HAP-1 (cell line): ENCODE measurements at regions not wholly inside any gene's neighbourhood (a gene's known extent, or its start where the extent isn't known, plus 50 kb on each side); places are given as distances from the start of the nearest gene placed in this dataset.

Source experiments
- DNase-seq, 2 experiments: peaks; one replicate each; pipeline ENCODE4 v3.0.0-alpha.2; 2016 to 2020; ENCODE audit warnings: low spot score in 2 of 2
- H3K27me3 ChIP-seq: fragments of 250-450 bp; sonication (Bioruptor Pico); 2 replicates; pipeline ENCODE4 v1.5.1; 2020; ENCODE audit warnings: low read depth, mild to moderate bottlenecking, moderate library complexity
- H3K36me3 ChIP-seq: fragments of 250-450 bp; sonication (Bioruptor Pico); replicated peaks from 2 replicates; pipeline ENCODE4 v1.5.1; 2020; ENCODE audit warnings: mild to moderate bottlenecking
- H3K4me1 ChIP-seq: fragments of 250-450 bp; sonication (Bioruptor Pico); 2 replicates; pipeline ENCODE4 v1.5.1; 2020; ENCODE audit warnings: mild to moderate bottlenecking
- H3K4me3 ChIP-seq: fragments of 250-450 bp; sonication (Bioruptor Pico); 2 replicates; pipeline ENCODE4 v1.5.1; 2020; ENCODE audit warnings: mild to moderate bottlenecking, moderate library complexity
- H3K9me3 ChIP-seq: fragments of 250-450 bp; sonication (Bioruptor Pico); 2 replicates; pipeline ENCODE4 v1.5.1; 2020; ENCODE audit warnings: mild to moderate bottlenecking, moderate library complexity
- in situ Hi-C: fragments of 300-500 bp; cut with MboI; formaldehyde crosslinking; loops from 3 replicates; pipeline ENCODE4 v1.14.3; 2020; ENCODE audit warnings: low sequenced_read_pairs, inconsistent platforms, mixed read lengths

DNA sequence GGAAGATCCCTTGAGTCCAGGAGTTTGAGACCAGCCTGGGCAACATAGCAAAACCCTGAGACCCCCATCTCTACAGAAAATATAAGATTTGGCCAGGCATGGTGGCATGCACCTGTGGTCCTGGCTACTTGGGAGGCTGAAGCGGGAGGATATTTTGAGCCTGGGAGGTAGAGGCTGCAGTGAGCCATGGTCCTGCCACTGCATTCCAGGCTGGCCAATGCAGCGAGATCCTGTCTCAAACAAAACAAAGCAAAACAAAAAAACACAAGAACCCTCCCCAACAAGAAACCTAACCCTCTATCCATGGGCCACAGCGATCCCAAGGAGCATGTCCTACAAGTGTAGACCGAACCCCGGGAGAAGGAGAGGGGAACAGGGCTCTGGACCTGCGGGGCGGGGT lies 133.3 kb downstream of the MGAT5B start:
- no peak for DNase-seq
- Histone ChIP-seq H3K9me3 (no peaks in the 10 kb centered on the region), H3K27me3 (no peaks in the 10 kb centered on the region), H3K36me3 (no peaks in the 10 kb centered on the region), H3K4me1 (no peaks in the 10 kb centered on the region), H3K4me3 (no peak overlapping the region)
- in situ Hi-C loops: no loop called here

DNA sequence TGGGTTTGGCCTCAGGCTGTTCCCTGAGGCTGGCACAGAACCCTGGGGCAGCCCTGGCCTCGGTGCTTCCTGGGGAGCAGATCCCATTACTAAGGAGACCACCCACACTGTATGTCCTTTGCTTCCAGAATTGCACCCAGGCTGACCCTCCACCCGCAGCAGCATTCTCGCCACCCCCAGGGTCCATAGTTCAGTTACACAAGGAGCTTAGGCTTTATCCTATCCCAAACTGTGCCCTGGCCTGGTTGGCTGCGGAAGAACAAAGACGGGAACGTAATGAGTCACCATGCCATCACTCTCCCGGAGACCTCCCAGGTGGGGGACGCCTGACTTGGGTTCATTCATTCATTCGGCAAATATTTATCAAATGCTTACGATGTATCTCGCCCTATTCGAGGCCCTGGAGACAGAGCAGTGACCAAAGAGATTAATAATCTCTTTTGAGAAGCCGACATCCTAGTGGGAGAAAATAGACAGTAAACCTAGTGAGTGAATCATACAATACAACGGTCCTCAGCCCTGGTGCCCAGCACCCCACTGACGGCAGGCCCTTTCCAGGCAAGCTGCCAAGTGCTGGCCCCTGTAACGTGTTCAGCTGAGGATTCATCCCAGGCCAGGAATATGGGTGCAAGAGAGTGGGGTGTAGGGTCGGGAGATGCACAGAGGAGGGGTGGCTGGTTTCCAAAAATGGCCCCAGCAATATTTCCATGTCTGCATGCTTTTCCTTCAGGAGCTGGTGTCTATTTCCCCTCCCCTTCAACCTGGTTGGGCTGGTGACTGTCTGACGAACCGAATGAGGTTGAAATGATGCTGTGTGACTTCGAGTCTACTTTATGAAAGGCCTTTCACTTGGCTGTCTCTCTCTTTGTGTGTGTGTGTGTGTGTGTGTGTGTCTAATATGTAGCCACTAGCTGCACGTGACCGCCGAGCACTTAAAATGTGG lies 134.2 kb downstream of the MGAT5B start:
- DNase-seq: no peak
- in situ Hi-C loops: no loop called here
- no peaks in the 10 kb centered on the region for H3K27me3 ChIP-seq
- H3K4me1 ChIP-seq: no peaks in the 10 kb centered on the region
- no peak overlapping the region for H3K4me3 ChIP-seq
- no peaks in the 10 kb centered on the region for H3K36me3 ChIP-seq
- no peaks in the 10 kb centered on the region for H3K9me3 ChIP-seq

DNA sequence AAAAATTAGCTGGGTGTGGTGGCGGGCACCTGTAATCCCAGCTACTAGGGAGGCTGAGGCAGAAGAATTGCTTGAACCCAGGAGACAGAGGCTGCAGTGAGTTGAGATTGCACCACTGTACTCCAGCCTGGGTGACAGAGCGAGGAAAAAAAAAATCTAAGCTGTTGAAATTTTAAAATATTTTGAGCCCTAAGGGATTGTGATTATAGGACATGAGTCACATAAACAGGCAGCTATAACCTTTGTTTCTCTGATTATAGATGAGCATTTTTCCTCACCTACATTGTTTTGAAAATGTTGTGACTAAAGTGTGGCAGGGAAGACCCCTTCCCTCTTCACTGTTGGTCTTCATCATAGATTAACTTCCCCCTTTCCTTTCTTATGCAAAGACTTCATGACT lies 135.5 kb downstream of the MGAT5B start:
- Histone ChIP-seq H3K4me3 (no peak overlapping the region), H3K4me1 (no peaks in the 10 kb centered on the region), H3K27me3 (no peaks in the 10 kb centered on the region), H3K9me3 (no peaks in the 10 kb centered on the region), H3K36me3 (no peaks in the 10 kb centered on the region)
- in situ Hi-C loops: no loop called here
- DNase-seq: no peak

DNA sequence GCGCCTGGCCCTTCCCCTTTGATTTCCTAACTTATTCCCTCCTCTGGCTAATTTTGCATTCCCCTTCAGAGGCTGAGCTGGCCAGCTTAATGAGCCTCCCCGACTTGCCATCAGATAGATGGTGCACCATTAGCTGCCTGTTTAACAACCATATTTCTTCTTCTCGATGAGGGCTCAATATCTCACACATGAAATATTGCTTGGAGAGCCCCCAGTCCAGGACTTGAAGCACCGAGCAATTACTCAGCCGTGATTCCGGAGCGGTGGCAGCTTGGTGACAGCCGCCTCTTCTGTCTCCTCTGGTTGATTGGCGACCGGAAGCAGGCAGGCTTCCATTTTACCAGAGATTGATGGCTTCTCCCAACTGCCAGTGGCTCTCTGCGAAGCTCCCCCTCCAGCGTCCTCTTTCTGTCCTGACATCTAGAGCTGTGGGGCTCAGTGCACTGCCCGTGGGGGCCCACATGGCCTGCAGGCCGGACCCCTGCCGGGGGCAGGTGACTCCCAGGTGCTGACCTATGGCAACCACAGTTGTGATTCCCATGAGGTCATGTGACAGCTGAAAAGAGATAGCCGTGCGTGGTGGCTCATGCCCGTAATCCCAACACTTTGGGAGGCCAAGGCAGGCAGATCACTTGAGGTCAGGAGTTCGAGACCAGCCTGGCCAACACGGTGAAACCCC lies 133.7 kb upstream of the SEC14L1 start:
- in situ Hi-C loops: no loop called here
- Histone ChIP-seq H3K4me1 (no peaks in the 10 kb centered on the region), H3K9me3 (peaks cover 4% of the 10 kb centered on the region; the same call in 1 of the 2 replicates), H3K36me3 (no peaks in the 10 kb centered on the region), H3K27me3 (no peaks in the 10 kb centered on the region), H3K4me3 (no peak overlapping the region)
- no peak for DNase-seq

DNA sequence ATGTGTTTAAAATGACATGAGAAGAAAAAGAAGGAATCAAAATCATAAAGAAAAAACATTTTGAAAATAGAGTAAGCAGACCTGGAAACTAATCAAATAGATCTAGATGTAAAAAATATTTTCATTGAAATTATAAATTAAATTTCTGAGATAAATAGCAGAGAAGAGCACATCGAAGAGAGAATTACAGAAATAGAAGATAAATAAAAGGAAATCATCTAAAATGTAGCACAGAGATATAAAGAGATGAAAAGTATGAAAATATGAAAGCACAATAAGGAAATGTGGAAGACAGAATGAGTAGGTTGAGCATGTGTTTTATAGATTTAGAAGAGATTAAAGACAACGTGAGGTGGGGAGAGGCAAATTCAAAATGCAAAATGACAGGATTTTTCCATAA lies 130.9 kb upstream of the SEC14L1 start:
- peaks cover 4% of the 10 kb centered on the region; the same call in 1 of the 2 replicates for H3K9me3 ChIP-seq
- in situ Hi-C loops: no loop called here
- no peak for DNase-seq

DNA sequence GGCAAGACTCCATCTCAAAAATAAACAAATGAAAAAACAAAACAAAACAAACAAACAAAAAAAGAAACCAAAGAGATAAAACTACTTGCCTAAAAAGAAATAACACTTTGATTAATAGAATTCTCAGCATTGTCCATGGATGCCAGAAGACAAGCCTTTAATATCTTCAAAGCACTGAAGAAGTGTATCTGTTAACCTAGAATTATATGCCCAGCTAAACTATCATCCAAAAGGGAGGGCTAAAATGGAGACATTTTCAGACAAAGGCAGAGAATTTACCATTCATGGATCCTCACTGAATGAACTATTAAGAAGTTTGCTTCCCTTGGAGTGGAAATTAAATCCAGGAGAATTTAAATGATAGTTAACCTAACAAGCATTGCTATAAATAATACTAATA lies 130.1 kb upstream of the SEC14L1 start:
- H3K4me1 ChIP-seq: no peaks in the 10 kb centered on the region
- peaks cover 4% of the 10 kb centered on the region; the same call in 1 of the 2 replicates for H3K9me3 ChIP-seq
- H3K4me3 ChIP-seq: no peak overlapping the region
- H3K36me3 ChIP-seq: no peaks in the 10 kb centered on the region
- no peak for DNase-seq
- no peaks in the 10 kb centered on the region for H3K27me3 ChIP-seq
- in situ Hi-C loops: no loop called here

More for the DNA sequence above, 130.9 kb upstream of the SEC14L1 start:
- no peaks in the 10 kb centered on the region for H3K4me1 ChIP-seq
- H3K36me3 ChIP-seq: no peaks in the 10 kb centered on the region
- H3K4me3 ChIP-seq: no peak overlapping the region
- H3K27me3 ChIP-seq: no peaks in the 10 kb centered on the region

DNA sequence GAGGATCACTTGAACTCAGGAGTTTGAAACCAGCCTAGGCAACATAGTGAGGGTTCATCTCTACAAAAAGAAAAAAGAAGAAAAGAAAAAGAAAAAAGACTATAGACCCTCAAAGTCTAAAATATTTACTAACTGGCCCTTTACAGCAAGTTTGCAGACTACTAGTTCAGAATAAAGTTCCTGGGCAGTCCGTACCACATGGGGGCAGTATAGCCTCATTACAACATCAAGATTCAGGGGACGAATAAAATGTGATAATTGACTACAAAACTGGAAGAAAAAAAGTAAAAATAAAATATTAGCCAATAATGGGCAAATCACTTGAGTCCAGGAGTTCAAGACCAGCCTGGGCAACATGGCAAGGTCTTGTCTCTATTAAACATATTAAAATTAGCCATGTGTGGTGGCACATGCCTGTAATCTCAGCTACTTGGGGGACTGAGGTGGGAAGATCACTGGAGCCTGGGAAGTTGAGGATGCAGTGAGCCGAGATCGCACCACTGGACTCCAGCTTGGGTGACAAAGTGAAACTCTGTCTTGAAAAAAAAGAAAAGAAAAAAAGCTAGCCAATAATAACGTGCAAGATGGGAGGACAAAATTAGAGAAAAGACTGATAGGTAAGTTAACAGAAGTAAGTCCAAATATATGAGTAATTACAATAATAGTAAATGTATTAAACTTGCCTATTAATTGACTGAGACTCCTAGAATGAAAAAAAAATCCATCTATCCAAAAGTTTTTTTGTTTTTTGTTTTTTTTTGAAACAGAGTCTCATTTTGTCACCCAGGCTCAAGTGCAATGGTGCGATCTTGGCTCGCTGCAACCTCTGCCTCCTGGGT lies 129.4 kb upstream of the SEC14L1 start:
- peaks cover 4% of the 10 kb centered on the region; the same call in 1 of the 2 replicates for H3K9me3 ChIP-seq
- no peak overlapping the region for H3K4me3 ChIP-seq
- in situ Hi-C loops: no loop called here
- DNase-seq: peak; percentile 25 to 78
- H3K27me3 ChIP-seq: no peaks in the 10 kb centered on the region
- no peaks in the 10 kb centered on the region for H3K36me3 ChIP-seq
- no peaks in the 10 kb centered on the region for H3K4me1 ChIP-seq

DNA sequence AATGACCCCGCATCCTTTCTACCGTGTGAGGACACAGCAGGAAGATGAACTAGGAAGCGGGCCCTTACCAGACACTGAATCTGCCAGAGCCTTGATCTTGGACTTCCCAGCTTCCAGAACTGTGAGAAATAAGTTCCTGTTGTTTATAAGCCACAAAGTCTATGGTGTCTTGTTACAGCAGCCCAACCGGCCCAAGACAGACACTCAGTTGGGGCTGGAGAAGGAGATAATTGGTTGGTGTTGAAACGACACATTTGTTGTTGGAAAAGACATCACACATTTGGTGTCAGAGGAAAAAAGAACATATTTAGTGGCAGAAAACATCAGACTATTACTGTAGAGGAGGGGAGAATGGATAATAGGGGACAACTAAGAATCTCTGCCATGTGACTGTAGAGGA lies 122.3 kb upstream of the SEC14L1 start:
- Histone ChIP-seq H3K27me3 (no peaks in the 10 kb centered on the region), H3K9me3 (no peaks in the 10 kb centered on the region), H3K4me3 (no peak overlapping the region), H3K4me1 (peaks cover 2% of the 10 kb centered on the region; the same call in 1 of the 2 replicates), H3K36me3 (no peaks in the 10 kb centered on the region)
- no peak for DNase-seq
- in situ Hi-C loops: no loop called here

DNA sequence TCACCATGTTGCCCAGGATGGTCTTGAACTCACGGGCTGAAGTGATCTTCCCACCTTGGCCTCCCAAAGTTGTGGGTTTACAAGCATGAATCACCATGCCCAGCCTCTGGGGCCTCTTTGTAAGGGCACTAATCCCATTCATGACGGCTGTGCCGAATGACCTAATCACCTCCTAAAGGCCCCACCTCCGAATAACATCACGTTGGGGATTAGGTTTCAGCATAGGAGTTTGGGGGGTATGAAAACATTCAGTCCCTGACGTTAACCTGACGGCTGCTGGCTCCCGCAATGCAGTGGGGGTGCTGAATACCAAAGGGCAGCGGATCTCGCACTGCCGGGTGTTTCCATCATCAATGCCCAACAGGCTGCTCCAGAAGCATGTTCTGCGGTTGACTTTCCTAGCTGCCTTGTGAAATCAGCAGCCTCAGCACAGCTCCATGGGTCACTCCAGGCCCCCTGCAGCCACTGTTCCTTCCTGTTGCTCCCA lies 120.8 kb upstream of the SEC14L1 start:
- in situ Hi-C loops: no loop called here
- Histone ChIP-seq H3K9me3 (no peaks in the 10 kb centered on the region), H3K27me3 (no peaks in the 10 kb centered on the region), H3K36me3 (no peaks in the 10 kb centered on the region), H3K4me3 (no peak overlapping the region), H3K4me1 (peaks cover 2% of the 10 kb centered on the region; the same call in 1 of the 2 replicates)
- DNase-seq: peak in 1 of 2 experiments; percentile 32

DNA sequence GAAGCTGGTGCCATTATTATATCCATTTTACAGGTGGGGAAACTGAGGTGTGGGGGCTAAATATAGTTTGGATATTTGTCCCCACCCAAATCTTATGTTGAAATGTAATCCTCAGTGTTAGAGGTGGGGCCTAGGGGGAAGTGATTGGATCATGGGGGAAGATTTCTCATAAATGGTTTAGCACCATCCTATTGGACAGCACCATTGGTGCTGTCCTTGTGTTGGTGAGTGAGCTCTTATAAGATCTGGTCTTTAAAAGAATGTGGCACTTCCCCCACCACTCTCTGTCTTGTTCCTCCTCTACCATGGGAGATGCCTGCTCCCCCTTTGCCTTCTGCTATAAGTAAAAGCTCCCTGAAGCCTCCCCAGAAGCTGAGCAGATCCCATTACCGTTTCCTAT lies 119.8 kb upstream of the SEC14L1 start:
- in situ Hi-C loops: no loop called here
- no peaks in the 10 kb centered on the region for H3K27me3 ChIP-seq

DNA sequence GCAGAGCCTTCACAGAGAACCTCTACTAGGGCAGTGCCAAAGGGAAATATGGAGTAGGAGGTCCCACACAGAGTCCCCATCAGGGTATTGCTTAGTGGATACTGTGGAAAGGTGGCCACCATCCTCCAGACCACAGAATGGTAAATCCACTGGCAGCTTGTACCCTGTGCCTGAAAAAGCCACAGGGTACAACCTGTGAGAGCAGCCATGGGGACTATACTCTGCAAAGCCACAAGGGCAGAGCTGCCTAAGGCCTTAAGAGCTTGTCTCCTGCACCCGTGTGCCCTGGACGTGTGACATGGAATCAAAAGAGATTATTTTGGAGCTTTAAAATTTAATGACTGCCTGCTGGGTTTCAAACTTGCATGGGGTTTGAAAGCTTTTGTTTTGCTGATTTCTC lies 118.0 kb upstream of the SEC14L1 start:
- in situ Hi-C loops: no loop called here
- H3K9me3 ChIP-seq: no peaks in the 10 kb centered on the region
- peaks cover 2% of the 10 kb centered on the region; the same call in 1 of the 2 replicates for H3K4me1 ChIP-seq
- H3K4me3 ChIP-seq: no peak overlapping the region
- H3K27me3 ChIP-seq: no peaks in the 10 kb centered on the region
- H3K36me3 ChIP-seq: no peaks in the 10 kb centered on the region
- DNase-seq: peak; percentile 24 to 39

More for the DNA sequence above, 119.8 kb upstream of the SEC14L1 start:
- Histone ChIP-seq H3K4me1 (peaks cover 2% of the 10 kb centered on the region; the same call in 1 of the 2 replicates), H3K36me3 (no peaks in the 10 kb centered on the region), H3K4me3 (no peak overlapping the region), H3K9me3 (no peaks in the 10 kb centered on the region)
- no peak for DNase-seq

DNA sequence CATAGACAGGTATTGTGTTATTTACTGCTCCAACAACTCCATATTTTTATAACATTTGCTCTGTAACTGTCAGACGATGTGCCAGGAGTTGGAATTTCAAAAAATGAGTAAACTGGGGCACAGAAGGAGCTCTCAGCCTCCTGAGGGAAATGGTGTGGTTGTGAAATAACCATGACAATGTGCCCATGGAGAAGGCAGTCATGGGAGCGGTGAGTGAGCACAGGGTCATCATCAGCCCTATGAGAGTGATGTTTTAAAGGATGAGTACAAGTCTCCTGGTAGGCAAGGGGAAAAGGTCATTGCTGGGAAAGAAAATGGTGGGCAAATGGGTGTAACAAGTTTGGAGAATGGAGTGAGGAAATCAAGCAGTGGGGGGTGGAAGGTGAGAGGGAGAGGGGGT lies 115.0 kb upstream of the SEC14L1 start:
- no peak overlapping the region for H3K4me3 ChIP-seq
- DNase-seq: no peak
- no peaks in the 10 kb centered on the region for H3K4me1 ChIP-seq
- no peaks in the 10 kb centered on the region for H3K27me3 ChIP-seq
- H3K36me3 ChIP-seq: no peaks in the 10 kb centered on the region
- no peaks in the 10 kb centered on the region for H3K9me3 ChIP-seq
- in situ Hi-C loops: no loop called here

DNA sequence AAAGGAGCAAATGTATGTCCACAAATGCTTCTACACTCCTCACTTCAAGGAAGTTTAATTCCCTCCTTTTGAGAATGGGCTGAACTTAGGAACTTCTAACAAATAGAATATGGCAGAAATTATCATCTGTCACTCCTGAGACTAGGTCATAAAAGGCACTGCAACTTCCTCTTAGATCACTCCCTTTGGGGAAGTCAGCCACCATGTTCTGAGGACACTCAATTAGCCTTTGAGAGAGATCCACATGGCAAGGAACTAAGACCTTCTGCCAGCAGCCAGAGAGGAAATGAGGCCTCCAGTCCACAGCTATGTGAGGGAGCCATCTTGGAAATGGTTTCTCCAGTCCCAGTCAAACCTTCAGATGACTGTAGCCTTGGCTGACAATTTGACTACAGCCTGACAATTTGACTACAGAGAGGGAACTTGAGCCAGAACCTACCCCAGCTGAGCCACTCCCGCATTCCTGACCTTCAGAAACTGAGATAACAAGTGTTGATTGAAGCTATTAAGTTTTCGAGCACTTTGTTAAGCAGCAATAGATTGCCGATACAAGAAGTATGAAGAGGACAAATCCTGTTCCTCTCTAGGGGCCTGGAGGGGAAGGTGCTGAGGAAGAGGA lies 113.4 kb upstream of the SEC14L1 start:
- Histone ChIP-seq H3K27me3 (no peaks in the 10 kb centered on the region), H3K4me3 (no peak overlapping the region), H3K9me3 (peaks cover 6% of the 10 kb centered on the region; the same call in 1 of the 2 replicates), H3K36me3 (no peaks in the 10 kb centered on the region), H3K4me1 (no peaks in the 10 kb centered on the region)
- no peak for DNase-seq
- in situ Hi-C loops: no loop called here
